Skeletal muscle tissue (tissue), 3 donors: ENCODE measurements at regions not wholly inside any gene's neighbourhood (a gene's known extent, or its start where the extent isn't known, plus 50 kb on each side); places are given as distances from the start of the nearest gene placed in this dataset.
"Not testable (repeated sequence)": the region's sequence is repeated elsewhere in the genome, so short reads cannot be mapped to it uniquely, and the experiment has no call there.

ENCODE experiments used
- H3K27ac ChIP-seq: one replicate; pipeline ENCODE4 v1.7.0; 2013; ENCODE audit warnings: mild to moderate bottlenecking, low read depth, low read length, inconsistent platforms
- H3K27me3 ChIP-seq, 3 donors: one replicate each; pipeline ENCODE4 v1.7.0; 2013; ENCODE audit warnings: low read length in 3 of 3; ENCODE audit not compliant: control insufficient read depth in 3 of 3, insufficient read depth in 3 of 3
- H3K36me3 ChIP-seq, 3 donors: one replicate each; pipeline ENCODE4 v1.7.0; 2013; ENCODE audit warnings: low read length in 3 of 3; ENCODE audit not compliant: control insufficient read depth in 3 of 3, insufficient read depth in 3 of 3
- H3K4me1 ChIP-seq, 3 donors: one replicate each; pipeline ENCODE4 v1.7.0; 2013; ENCODE audit warnings: low read length in 3 of 3, mild to moderate bottlenecking in 3 of 3; ENCODE audit not compliant: control insufficient read depth in 3 of 3, insufficient read depth in 3 of 3
- H3K4me3 ChIP-seq, 3 donors: one replicate each; pipeline ENCODE4 v1.7.0; 2013; ENCODE audit warnings: low read length in 3 of 3
- H3K9ac ChIP-seq, 3 donors: one replicate each; pipeline ENCODE4 v1.7.0; 2013; ENCODE audit warnings: low read length in 3 of 3, mild to moderate bottlenecking in 3 of 3, moderate library complexity in 2 of 3, low read depth in 1 of 3
- H3K9me3 ChIP-seq, 3 donors: one replicate each; pipeline ENCODE4 v1.7.0; 2013; ENCODE audit warnings: low read length in 3 of 3; ENCODE audit not compliant: control insufficient read depth in 3 of 3
- donor health status: Osteomylitis.

GRCh38 chr6:27132282-27132531 is 115.3 kb upstream of the PRSS16 start:
- peak overlapping the region; percentile 56 for H3K27ac ChIP-seq
- H3K36me3 ChIP-seq, H3K27me3 ChIP-seq, H3K9me3 ChIP-seq: not testable (repeated sequence)
- peak overlapping the region; percentile 42 to 68 (median 63) for H3K9ac ChIP-seq
- H3K4me1 ChIP-seq = peaks cover 7 to 16% (median 9%) of the 10 kb centered on the region in 3 donors
- peak overlapping the region; percentile 79 to 90 (median 86) for H3K4me3 ChIP-seq

GRCh38 chr6:27132532-27133280 is 114.8 kb upstream of the PRSS16 start:
- H3K4me3 ChIP-seq = peak overlapping the region; percentile 79 to 90 (median 86)
- peak overlapping the region; percentile 56 for H3K27ac ChIP-seq
- no peaks in the 10 kb centered on the region for H3K27me3 ChIP-seq
- H3K9me3 ChIP-seq = no peaks in the 10 kb centered on the region
- no peaks in the 10 kb centered on the region for H3K36me3 ChIP-seq
- H3K4me1 ChIP-seq = peaks cover 7 to 16% (median 9%) of the 10 kb centered on the region in 3 donors
- peak overlapping the region; percentile 42 to 68 (median 63) for H3K9ac ChIP-seq

DNA sequence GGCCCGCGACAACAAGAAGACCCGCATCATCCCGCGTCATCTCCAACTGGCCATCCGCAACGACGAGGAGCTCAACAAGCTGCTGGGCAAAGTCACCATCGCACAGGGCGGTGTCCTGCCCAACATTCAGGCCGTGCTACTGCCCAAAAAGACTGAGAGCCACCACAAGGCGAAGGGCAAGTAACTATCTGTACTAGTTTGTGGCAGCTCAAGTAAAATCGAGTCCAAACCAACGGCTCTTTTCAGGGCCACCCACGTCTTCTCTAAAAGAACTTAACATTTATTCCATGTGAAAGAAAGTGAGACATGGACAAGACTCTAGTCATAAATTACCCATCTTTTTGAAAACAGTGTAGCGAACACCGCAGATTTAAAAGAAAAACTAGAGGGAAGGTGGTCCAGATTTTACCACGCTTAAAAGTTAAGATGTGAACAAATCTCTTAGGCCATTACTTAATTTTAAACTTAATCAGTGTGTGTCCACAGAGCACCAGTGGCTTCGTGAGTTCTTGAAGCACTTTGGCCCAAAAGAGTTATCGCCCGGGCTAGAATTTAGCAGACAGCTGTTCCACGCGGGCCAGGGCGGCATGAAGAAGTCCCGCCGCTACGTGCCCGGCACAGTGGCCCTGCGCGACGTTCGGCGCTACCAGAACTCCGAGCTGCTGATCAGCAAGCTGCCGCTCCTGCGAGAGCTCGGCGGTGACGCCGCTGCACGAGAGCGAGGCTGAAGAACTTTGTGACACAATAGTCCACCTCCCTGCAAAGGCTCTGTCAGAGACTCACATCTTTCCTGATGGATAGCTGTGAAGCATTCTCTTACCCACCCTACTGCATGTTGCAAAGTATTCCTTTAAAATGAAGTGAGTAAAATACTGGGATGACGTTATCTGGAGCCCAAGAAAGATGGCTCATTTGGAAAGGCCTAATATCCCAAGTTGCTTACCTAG is 113.9 kb upstream of the PRSS16 start:
- Histone ChIP-seq H3K9ac (peak overlapping the region in 2 of 3 donors; percentile 25 to 34), H3K4me1 (peaks cover 7 to 16% (median 9%) of the 10 kb centered on the region in 3 donors), H3K27ac (peak overlapping the region; percentile 38), H3K36me3 (no peaks in the 10 kb centered on the region), H3K4me3 (peak overlapping the region; percentile 79 to 90 (median 86)), H3K27me3 (no peaks in the 10 kb centered on the region), H3K9me3 (no peaks in the 10 kb centered on the region)

DNA sequence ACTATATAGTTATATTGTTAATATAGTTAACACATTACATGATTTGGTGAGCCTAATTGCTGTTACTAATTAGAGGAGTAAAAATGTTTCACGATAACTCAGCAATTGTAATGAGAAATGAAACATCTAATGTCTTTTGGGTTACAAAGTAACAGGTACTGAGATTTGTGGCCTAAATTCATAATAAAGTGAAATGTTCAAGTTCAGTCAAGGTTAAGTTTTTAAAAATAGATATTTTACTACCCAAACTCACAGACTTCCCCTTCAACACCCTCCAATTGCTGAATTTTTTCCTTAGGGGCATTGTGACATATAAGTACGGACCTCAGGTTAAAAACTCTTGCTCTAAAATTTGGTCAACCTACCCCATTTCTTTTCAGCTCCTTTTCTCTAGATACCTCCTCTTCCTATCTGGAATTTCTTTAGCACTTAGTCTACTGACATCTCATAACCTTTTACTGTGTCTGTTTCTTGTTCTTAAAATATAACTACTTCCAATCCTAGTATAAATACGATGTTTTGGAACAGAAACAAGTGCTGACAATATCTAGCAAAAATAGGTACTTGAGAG is 112.3 kb upstream of the PRSS16 start:
- Histone ChIP-seq H3K4me3 (no peak overlapping the region), H3K27ac (no peak overlapping the region), H3K4me1 (peaks cover 7 to 16% (median 9%) of the 10 kb centered on the region in 3 donors), H3K27me3 (peaks cover 0 to 4% (median 0%) of the 10 kb centered on the region in 3 donors), H3K9ac (no peak overlapping the region), H3K36me3 (no peaks in the 10 kb centered on the region), H3K9me3 (no peaks in the 10 kb centered on the region)

DNA sequence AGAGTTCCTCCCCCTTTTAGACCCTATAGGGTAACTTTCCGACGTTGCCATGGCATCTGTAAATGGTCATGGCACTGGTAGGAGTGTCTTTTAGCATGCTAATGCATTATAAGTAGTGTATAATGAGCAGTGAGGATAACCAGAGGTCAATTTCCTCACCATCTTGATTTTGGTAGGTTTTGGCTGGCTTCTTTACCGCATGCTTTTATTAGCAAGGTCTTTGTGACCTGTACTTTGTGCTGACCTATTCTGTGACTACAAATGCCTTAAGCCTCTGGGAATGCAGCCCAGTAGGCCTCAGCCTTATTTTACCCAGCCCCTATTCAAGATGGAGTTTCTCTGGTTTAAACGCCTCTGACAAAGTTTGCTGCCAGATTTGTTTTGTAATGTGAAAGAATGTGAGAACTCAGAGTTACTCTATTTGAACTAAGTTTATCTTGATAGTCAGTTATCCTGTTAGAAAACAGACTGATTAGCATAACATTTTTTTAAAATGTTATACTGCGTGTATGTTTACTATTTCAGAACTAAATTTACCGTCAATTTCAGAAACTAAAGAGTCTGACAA is 111.3 kb upstream of the PRSS16 start:
- no peak overlapping the region for H3K27ac ChIP-seq
- peaks cover 7 to 16% (median 9%) of the 10 kb centered on the region in 3 donors for H3K4me1 ChIP-seq
- H3K27me3 ChIP-seq = peaks cover 0 to 4% (median 0%) of the 10 kb centered on the region in 3 donors
- no peaks in the 10 kb centered on the region for H3K9me3 ChIP-seq
- H3K36me3 ChIP-seq = no peaks in the 10 kb centered on the region
- no peak overlapping the region for H3K4me3 ChIP-seq
- no peak overlapping the region for H3K9ac ChIP-seq

DNA sequence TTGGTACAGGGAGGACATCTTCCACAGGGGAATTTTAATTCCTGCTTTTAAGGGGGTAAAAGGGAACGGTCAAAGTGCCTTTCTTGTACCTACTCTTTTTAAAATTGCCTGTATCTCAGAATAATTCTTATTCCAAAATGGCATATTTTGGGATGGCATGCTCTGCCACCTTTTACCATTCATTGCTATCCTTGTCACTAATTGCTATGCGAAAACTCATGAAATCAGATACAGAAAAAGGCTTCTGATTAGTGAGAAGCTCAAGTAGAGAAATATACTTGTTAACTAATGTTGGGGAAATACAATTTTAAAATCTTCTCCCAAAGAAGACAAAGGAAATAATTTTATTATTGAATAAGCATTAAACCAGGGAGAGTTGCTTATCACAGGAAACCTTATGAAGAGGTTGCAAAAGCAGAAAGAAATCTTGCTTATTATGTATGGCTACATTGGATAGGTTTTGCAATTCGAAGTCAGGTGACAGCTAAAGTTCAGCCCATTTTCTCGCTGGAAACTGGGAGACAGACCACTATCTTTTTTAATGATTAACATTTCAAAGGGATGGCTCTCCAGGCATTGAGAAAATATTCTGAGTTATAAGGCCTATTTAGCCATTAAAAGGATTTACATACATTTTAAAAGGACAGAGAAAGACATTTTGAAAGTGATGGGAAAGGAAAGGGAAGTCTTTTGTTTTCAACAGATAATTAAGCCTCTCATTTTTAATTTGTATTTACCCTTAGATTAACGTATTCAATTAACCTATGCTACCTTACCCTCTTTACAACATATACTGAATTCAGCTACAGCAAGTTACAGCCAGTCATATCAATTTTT is 110.3 kb upstream of the PRSS16 start:
- peaks cover 0 to 4% (median 0%) of the 10 kb centered on the region in 3 donors for H3K27me3 ChIP-seq
- H3K4me1 ChIP-seq = peaks cover 4 to 9% (median 7%) of the 10 kb centered on the region in 3 donors
- no peaks in the 10 kb centered on the region for H3K36me3 ChIP-seq
- H3K9me3 ChIP-seq = no peaks in the 10 kb centered on the region
- H3K27ac ChIP-seq = no peak overlapping the region
- H3K9ac ChIP-seq = no peak overlapping the region
- H3K4me3 ChIP-seq = no peak overlapping the region

- H3K36me3 ChIP-seq = no peaks in the 10 kb centered on the region
- H3K4me1 ChIP-seq = no peaks in the 10 kb centered on the region
- H3K9ac ChIP-seq = no peak overlapping the region
- H3K27ac ChIP-seq = no peak overlapping the region
- no peaks in the 10 kb centered on the region for H3K9me3 ChIP-seq
- H3K27me3 ChIP-seq = peaks cover 0 to 4% (median 0%) of the 10 kb centered on the region in 3 donors
- no peak overlapping the region for H3K4me3 ChIP-seq
Measured at GRCh38 chr6:27138406-27138805, 109.1 kb upstream of the PRSS16 start.

DNA sequence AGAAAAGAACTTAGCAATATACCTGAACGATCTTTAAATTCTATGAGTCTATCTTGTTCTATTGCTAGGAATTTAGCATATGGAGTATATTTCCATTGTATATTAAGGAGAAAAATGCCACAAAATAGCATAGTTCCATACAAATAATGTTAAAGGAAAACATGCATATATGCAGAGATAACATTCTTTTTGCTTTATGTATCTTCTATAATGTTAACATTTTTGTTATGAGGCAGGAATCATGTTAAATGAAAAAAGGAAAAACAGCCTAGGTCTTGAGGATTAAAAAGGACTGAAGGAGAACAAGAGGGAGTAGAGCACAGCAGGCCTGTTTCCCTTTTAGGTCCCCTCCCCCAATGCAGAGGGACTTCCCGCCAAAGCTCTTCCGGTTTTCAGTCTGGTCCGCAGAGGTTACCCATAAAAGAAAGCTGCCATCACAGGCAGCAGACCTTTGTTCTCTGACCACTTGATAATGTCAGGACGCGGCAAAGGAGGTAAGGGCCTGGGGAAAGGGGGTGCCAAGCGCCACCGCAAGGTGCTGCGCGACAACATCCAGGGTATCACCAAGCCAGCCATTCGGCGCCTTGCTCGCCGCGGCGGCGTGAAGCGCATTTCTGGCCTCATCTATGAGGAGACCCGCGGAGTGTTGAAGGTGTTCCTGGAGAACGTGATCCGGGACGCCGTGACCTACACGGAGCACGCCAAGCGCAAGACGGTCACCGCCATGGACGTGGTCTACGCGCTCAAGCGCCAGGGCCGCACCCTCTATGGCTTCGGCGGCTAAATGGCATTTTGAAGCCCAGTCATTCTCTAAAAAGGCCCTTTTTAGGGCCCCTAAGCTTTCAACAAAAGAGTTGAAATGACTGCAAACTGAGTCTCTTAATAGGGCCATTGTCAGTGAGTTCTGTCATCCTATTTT is 108.4 kb upstream of the PRSS16 start:
- peak overlapping the region; percentile 19 to 72 (median 40) for H3K9ac ChIP-seq
- H3K27me3 ChIP-seq = peaks cover 0 to 4% (median 0%) of the 10 kb centered on the region in 3 donors
- no peaks in the 10 kb centered on the region for H3K36me3 ChIP-seq
- peak overlapping the region; percentile 59 for H3K27ac ChIP-seq
- H3K4me1 ChIP-seq = no peaks in the 10 kb centered on the region
- H3K9me3 ChIP-seq = no peaks in the 10 kb centered on the region
- H3K4me3 ChIP-seq = peak overlapping the region; percentile 60 to 75 (median 71)
